Activated naive CD8-positive, alpha-beta T cell treated with anti-CD3 and anti-CD28 coated beads for 36 hours (primary cell): ENCODE measurements at regions not wholly inside any gene's neighbourhood (a gene's known extent, or its start where the extent isn't known, plus 50 kb on each side); places are given as distances from the start of the nearest gene placed in this dataset.
"Not testable (repeated sequence)": the region's sequence is repeated elsewhere in the genome, so short reads cannot be mapped to it uniquely, and the experiment has no call there.

Source experiments
- DNase-seq: peaks from one replicate; pipeline ENCODE4 v3.0.0; 2021
- H3K27ac Mint-ChIP-seq: one replicate; pipeline ENCODE4 v1.8.0; 2022; ENCODE audit warnings: mild to moderate bottlenecking, moderate library complexity, mixed read lengths
- H3K27me3 Mint-ChIP-seq: one replicate; pipeline ENCODE4 v1.8.0; 2022; ENCODE audit warnings: mild to moderate bottlenecking, mixed read lengths
- H3K36me3 Mint-ChIP-seq: one replicate; pipeline ENCODE4 v1.8.0; 2021; ENCODE audit warnings: mild to moderate bottlenecking, mixed read lengths
- H3K4me1 Mint-ChIP-seq: one replicate; pipeline ENCODE4 v1.8.0; 2021; ENCODE audit warnings: mixed read lengths
- H3K4me3 Mint-ChIP-seq: one replicate; pipeline ENCODE4 v1.8.0; 2022; ENCODE audit warnings: mild to moderate bottlenecking, moderate library complexity, mixed read lengths
- H3K9me3 Mint-ChIP-seq: one replicate; pipeline ENCODE4 v1.8.0; 2022; ENCODE audit warnings: mixed read lengths

DNA sequence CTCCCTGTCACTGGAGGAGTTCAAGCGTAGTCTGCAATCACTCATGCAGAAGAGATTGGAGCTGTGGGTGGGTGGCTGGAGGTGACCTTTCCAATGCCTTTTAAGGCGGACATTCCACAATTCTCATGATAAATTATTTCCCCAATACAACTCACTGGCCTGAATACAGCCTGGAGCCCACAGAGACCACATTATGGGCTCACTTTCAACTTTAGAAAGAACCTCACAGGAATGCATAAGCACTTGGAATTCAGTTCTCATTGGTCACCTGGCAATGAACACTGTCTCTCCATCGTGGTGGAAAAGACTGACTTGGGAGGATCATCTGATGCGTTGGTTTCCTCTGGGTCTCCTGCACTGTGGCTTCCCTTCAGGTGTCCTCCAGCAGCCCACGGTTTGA is 151.8 kb upstream of the KCND3 start:
- peaks cover 24% of the 10 kb centered on the region for H3K27me3 Mint-ChIP-seq
- H3K9me3 Mint-ChIP-seq: no peaks in the 10 kb centered on the region
- H3K4me1 Mint-ChIP-seq: no peaks in the 10 kb centered on the region
- H3K4me3 Mint-ChIP-seq: no peak overlapping the region
- DNase-seq: no peak
- no peak overlapping the region for H3K27ac Mint-ChIP-seq
- H3K36me3 Mint-ChIP-seq: no peaks in the 10 kb centered on the region

DNA sequence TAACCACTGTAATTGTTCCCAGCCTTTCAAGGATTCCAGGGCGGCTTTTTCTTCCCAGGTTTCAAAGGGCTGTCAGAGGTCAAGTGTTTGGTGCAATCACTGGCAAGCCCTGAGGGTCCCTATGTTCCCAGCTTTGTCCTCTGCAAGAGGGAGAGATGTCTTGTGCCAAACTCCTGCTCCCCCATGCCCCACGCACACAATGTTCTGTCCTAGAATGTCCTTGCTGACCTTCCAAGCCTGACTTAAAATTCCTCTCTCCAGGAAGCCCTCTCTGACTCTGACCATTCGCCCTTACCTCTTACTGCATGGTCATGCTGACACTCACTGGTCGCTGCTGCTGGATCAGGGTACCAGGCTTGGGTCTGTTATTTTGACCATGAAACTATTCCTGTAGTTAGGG is 152.5 kb upstream of the KCND3 start:
- H3K4me1 Mint-ChIP-seq: no peaks in the 10 kb centered on the region
- H3K9me3 Mint-ChIP-seq: no peaks in the 10 kb centered on the region
- no peak for DNase-seq
- H3K4me3 Mint-ChIP-seq: no peak overlapping the region
- H3K27ac Mint-ChIP-seq: no peak overlapping the region
- peaks cover 21% of the 10 kb centered on the region for H3K27me3 Mint-ChIP-seq
- no peaks in the 10 kb centered on the region for H3K36me3 Mint-ChIP-seq

DNA sequence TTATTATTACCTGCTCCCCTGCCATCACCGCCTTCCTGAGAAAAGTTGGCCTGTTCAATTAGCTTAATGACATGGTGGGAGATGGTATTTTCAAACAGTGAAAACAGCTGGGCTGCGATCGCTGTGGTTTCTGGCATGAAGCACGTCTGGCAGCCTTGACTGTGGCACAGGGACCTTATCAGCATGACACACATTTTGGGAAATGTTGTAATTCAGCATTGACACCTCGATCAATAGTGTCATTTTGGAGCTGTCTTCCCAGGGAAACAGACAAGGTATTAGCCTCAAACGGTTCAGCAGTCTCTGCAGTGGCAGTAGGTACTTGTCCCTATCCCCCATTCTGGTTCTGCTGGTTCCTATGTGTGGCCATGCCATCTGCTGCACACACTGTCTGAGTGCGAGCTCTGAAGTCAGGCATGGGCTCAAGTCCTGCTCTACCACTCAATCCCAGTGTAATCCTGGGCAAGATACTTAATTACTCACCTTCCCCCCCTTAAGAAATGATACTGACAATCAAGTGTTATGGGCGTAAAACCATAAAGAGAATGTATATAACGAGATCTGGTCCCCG is 154.5 kb upstream of the KCND3 start:
- H3K27me3 Mint-ChIP-seq: peaks cover 24% of the 10 kb centered on the region
- no peak overlapping the region for H3K27ac Mint-ChIP-seq
- no peak overlapping the region for H3K4me3 Mint-ChIP-seq
- H3K9me3 Mint-ChIP-seq: no peaks in the 10 kb centered on the region
- H3K36me3 Mint-ChIP-seq: no peaks in the 10 kb centered on the region
- DNase-seq: no peak
- H3K4me1 Mint-ChIP-seq: no peaks in the 10 kb centered on the region

DNA sequence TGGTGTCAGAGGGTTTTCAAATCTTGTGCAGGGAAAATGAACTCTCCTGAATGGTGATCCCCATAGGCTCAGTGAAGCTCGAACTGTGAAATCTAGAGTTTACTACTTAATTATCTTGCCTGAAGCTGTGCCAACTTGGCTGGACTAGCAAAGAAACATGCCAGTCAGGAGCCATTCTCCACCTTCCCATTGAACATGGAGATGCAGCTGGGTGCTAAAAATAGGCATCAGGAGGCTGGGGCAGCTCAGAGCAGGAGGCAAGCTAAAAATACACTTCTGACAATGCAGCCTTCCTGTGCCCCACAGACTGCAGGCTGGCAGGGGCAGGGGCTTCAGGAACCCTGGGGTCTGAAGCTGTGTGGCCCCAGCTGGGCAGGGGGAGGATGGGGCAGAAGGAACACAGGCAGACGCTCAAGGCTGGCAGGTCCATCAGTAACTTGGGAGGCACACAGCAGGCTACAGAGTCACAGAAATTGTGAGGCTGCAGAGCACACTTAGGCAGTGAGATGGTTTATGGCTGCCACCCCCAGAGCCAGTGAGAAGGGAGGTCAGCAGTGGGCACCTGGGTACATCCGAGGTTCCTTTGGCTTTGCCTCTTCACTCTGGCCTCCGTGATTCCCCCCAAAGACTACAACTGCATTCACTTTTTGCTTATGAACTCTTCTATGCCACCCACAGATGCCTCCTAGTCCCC is 155.4 kb upstream of the KCND3 start:
- DNase-seq: no peak
- Mint-ChIP-seq H3K27ac (no peak overlapping the region), H3K4me1 (no peaks in the 10 kb centered on the region), H3K36me3 (no peaks in the 10 kb centered on the region), H3K9me3 (no peaks in the 10 kb centered on the region), H3K27me3 (peaks cover 24% of the 10 kb centered on the region), H3K4me3 (no peak overlapping the region)

DNA sequence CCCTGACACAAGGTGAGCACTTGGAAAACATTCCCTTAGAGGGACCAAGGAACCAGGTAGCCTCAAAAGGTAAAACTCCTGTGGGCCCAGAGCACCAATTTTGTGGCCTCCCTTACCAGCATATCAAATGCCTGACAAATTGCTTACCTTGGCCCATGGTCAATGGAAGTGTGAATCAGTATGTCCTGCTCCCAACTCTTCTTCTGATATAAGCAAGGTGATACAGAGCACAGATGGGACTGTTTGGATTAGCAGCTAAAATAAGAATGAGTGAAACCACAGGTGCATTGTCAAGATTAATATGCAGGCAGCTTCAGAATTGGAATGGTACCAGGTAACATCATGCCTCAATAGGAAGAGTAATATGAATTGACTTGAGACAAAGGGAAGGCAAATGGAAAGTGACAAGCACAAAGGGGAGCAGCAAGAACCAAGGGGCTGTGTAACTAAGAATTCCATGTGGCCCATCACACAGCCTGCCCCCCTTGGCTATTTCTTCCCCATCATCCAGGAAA is 156.8 kb upstream of the KCND3 start:
- no peak overlapping the region for H3K4me3 Mint-ChIP-seq

DNA sequence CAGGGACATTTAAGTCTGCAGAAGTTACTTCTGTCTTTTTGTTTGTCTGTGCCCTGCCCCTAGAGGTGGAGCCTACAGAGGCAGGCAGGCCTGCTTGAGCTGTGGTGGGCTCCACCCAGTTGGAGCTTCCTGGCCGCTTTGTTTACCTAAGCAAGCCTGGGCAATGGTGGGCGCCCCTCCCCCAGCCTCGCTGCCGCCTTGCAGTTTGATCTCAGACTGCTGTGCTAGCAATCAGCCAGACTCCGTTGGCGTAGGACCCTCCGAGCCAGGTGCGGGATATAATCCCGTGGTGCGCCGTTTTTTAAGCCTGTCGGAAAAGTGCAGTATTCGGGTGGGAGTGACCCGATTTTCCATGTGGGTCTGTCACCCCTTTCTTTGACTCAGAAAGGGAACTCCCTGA is 170.7 kb upstream of the KCND3 start:
- H3K4me1 Mint-ChIP-seq, H3K9me3 Mint-ChIP-seq, DNase-seq, H3K27ac Mint-ChIP-seq, H3K36me3 Mint-ChIP-seq, H3K4me3 Mint-ChIP-seq: not testable (repeated sequence)
- peaks cover 19% of the 10 kb centered on the region for H3K27me3 Mint-ChIP-seq

More for the DNA sequence above, 156.8 kb upstream of the KCND3 start:
- Mint-ChIP-seq H3K36me3 (no peaks in the 10 kb centered on the region), H3K9me3 (no peaks in the 10 kb centered on the region), H3K4me1 (no peaks in the 10 kb centered on the region), H3K27me3 (peaks cover 24% of the 10 kb centered on the region), H3K27ac (no peak overlapping the region)
- DNase-seq: no peak

DNA sequence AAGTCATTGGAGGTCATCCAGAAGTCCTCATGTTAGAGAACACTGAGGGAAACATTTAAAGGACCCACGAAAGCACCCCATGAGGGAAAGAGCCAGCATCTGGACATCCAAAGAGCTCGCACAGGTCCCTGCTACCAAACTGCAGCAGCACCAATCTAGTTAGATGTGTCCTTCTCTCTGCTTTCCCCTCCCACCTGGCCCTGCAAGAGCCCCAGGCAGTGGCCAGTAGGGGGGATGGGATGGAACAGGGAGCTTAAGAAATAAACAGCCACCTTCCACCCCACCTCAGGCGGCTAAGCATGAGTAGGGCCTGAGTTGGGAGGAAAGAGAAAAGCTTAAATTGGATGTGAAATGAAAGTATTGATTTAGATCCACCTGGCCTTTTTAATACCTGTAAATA is 175.9 kb upstream of the KCND3 start:
- Mint-ChIP-seq H3K4me1 (no peaks in the 10 kb centered on the region), H3K27me3 (peaks cover 24% of the 10 kb centered on the region), H3K27ac (no peak overlapping the region), H3K9me3 (no peaks in the 10 kb centered on the region), H3K4me3 (no peak overlapping the region), H3K36me3 (peaks cover 1% of the 10 kb centered on the region)
- DNase-seq: no peak

DNA sequence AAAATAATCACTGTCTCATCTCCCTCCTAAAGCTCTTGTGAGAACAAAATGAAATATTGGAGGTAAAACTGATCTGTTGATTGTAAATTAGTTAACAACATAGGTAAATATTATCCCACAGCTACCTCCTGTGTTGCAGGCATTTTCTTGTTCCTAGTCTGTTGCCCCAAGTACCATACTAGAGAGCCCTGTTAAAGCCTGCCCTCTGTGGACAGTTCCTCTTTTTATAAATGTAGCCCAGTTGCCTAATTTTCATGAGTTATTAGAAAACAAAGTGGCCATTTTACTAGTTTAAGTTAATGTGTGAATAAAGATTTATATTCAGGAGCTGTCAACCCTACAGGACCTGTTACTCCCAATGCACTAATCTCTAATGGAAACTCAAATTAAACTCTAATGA is 180.0 kb upstream of the KCND3 start:
- H3K36me3 Mint-ChIP-seq: no peaks in the 10 kb centered on the region
- H3K27ac Mint-ChIP-seq: no peak overlapping the region
- H3K9me3 Mint-ChIP-seq: peaks cover 2% of the 10 kb centered on the region
- H3K4me3 Mint-ChIP-seq: no peak overlapping the region
- peaks cover 8% of the 10 kb centered on the region for H3K27me3 Mint-ChIP-seq
- DNase-seq: no peak
- H3K4me1 Mint-ChIP-seq: no peaks in the 10 kb centered on the region

DNA sequence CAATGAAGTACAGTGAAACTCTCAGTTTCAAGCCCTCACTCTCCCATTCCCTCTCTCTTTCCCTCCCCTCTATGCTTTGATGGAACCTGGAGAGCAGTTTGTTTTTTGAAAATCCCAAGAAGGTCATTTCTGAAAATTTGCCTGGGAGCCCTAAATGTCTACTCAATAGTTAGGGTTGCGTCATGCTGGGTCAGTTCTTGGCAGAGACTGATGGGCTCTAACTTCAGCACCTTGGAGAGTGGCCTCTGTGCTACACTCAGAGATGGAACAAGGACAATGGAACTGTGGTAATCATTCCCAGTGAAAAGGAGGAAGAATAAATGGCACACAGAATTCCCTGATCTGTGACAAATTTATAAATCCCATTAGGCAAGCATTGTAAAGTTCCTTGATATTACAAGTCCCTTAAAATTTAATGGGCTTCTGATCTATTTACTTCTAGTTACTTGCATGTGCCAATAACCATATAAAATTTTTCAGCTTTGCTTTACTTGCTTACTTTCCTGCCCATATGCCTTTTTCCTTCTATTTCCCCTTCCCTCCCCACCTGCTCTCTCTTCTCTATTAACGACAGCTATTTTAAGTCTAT is 182.9 kb upstream of the KCND3 start:
- no peak overlapping the region for H3K4me3 Mint-ChIP-seq
- peaks cover 2% of the 10 kb centered on the region for H3K9me3 Mint-ChIP-seq
- no peaks in the 10 kb centered on the region for H3K36me3 Mint-ChIP-seq
- H3K27me3 Mint-ChIP-seq: peaks cover 6% of the 10 kb centered on the region
- H3K4me1 Mint-ChIP-seq: no peaks in the 10 kb centered on the region
- DNase-seq: no peak
- H3K27ac Mint-ChIP-seq: no peak overlapping the region

DNA sequence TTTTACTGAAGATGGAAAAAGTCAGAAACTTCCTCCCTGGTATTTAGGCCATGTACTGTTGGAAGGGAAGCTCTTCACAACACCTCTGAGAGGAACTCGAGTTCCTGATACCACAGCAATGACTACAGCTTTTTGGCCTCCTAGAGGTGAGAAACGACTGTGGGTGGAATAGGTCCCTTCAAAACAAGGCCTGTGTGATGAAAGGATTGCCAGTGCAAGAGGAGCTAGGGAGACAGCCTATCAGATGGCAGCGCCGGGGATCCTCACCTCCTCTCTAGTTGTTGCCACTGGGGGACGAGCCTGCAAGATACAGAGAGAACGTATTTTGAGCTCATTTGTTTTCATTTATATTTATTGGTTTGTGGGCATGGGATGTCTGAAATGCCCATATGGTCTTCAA is 187.8 kb upstream of the KCND3 start:
- Mint-ChIP-seq H3K36me3 (no peaks in the 10 kb centered on the region), H3K27me3 (peaks cover 17% of the 10 kb centered on the region), H3K27ac (no peak overlapping the region), H3K4me3 (no peak overlapping the region), H3K9me3 (no peaks in the 10 kb centered on the region), H3K4me1 (no peaks in the 10 kb centered on the region)
- DNase-seq: no peak

DNA sequence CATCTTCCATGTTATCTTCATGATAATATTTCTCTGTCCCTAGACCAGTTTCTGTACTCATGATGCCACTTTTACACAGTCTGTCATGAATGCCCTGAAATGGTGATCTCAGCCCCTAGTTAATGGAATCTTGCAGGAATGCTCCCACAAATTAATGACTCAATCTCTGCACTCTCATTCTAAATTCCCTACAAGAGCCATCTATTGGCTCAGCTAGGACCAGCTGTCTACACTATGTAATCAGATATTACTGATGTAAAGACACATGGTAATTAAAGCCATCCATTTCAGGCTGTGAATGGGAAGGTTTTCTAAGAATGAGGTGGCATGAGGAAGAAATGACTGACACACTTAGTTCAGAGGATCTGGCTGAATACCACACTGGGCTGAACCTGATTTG is 199.1 kb upstream of the KCND3 start:
- no peak overlapping the region for H3K4me3 Mint-ChIP-seq
- no peak overlapping the region for H3K27ac Mint-ChIP-seq
- DNase-seq: no peak
- H3K27me3 Mint-ChIP-seq: peaks cover 13% of the 10 kb centered on the region
- H3K4me1 Mint-ChIP-seq: no peaks in the 10 kb centered on the region
- H3K9me3 Mint-ChIP-seq: peaks cover 2% of the 10 kb centered on the region
- H3K36me3 Mint-ChIP-seq: no peaks in the 10 kb centered on the region

DNA sequence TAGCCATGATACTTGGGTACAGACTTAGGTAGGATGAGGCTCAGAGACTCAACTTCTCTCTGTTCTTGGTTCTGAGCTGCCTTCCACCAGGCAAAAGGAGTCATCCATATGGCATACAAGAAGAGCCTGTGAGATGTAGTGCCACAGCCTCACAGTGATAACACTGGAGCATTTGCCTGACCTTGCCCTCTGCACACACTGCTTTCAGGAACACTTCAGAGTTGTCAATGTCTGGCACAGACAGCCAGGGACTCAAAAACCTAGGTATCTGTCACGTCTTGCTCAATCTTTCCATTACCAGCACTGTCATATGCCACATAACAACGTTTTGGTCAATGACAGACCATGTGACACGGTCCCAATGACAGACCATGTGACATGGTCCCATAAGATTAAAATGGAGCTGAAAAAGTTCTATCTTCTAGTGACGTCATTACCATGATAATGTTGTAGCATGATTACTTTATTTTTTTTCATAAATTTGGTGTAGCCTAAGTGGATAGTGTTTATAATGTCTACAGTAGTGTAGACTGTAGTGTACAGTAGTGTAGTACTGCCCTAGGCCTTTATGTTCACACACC is 199.9 kb upstream of the CTTNBP2NL start:
- Mint-ChIP-seq H3K9me3 (peaks cover 2% of the 10 kb centered on the region), H3K4me1 (no peaks in the 10 kb centered on the region), H3K4me3 (no peak overlapping the region)

DNA sequence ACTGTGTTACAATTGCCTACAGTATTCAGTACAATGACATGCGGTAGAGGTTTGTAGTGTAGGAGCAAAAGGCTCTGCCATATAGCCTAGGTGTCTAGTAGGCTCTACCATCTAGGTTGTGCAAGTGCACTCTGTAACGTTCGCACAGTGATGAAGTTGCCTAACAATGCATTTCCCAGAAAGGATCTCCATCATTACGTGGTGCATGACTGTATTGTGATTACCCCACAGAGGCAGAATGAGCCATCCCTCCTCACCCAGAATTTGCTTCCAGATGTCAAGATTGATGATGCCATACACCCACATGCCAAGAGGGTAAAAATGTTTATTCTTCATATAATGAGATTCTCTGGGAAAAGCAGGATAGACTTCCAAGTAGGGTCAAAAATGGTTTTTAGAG is 199.3 kb upstream of the CTTNBP2NL start:
- peaks cover 17% of the 10 kb centered on the region for H3K27me3 Mint-ChIP-seq
- no peak overlapping the region for H3K27ac Mint-ChIP-seq
- H3K4me3 Mint-ChIP-seq: no peak overlapping the region
- no peaks in the 10 kb centered on the region for H3K4me1 Mint-ChIP-seq
- H3K36me3 Mint-ChIP-seq: no peaks in the 10 kb centered on the region
- peaks cover 3% of the 10 kb centered on the region for H3K9me3 Mint-ChIP-seq
- no peak for DNase-seq

More for the DNA sequence above, 199.9 kb upstream of the CTTNBP2NL start:
- Mint-ChIP-seq H3K27ac (no peak overlapping the region), H3K27me3 (peaks cover 20% of the 10 kb centered on the region), H3K36me3 (no peaks in the 10 kb centered on the region)
- no peak for DNase-seq

DNA sequence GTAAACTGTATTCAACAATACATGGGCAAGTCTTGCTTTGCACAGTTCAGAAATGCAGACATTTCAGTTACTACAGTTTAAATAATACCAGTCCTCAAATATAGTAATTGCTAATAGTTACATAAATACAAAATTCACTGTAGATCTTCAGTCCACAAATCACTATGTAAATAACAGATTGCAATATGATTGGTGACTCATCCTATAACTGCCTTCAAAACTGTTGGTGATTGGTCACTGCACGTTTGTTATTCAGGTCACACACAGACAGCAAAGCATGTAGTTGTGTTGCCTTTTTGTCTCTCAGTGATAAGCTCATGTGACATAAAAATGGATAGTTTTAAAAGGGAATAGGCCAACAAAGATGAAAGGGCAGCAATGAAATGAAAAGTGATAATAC is 186.5 kb upstream of the CTTNBP2NL start:
- no peak overlapping the region for H3K27ac Mint-ChIP-seq
- no peak overlapping the region for H3K4me3 Mint-ChIP-seq
- no peaks in the 10 kb centered on the region for H3K36me3 Mint-ChIP-seq
- DNase-seq: no peak
- H3K27me3 Mint-ChIP-seq: peaks cover 40% of the 10 kb centered on the region
- no peaks in the 10 kb centered on the region for H3K4me1 Mint-ChIP-seq
- H3K9me3 Mint-ChIP-seq: no peaks in the 10 kb centered on the region

DNA sequence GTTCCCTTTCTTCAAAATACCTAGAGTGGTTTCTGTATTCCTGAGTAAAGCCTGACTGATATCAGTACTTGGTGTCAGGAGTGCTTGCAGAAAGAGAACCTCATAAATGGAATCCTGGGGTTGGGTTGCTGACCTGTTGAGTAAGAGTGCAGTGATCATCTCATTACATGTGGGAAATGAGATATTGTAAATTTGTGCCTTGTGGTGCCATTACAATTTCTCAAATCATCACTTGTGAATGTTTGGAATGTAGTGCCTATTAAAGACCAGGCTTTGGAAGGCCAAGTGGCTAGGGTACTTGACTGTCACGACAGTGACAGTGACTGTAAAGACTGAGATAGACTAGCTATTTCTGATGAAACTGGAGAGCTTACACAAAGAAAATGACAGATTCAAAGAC is 176.7 kb upstream of the CTTNBP2NL start:
- Mint-ChIP-seq H3K27me3 (peaks cover 27% of the 10 kb centered on the region), H3K36me3 (no peaks in the 10 kb centered on the region)

More for the DNA sequence above, 176.7 kb upstream of the CTTNBP2NL start:
- Mint-ChIP-seq H3K4me3 (no peak overlapping the region), H3K9me3 (peaks cover 11% of the 10 kb centered on the region), H3K27ac (no peak overlapping the region), H3K4me1 (no peaks in the 10 kb centered on the region)
- DNase-seq: no peak
